Bronchial epithelial cell (primary cell): ENCODE measurements at regions not wholly inside any gene's neighbourhood (a gene's known extent, or its start where the extent isn't known, plus 50 kb on each side); places are given as distances from the start of the nearest gene placed in this dataset.

Experiments used
- DNase-seq: peaks from one replicate; pipeline ENCODE4 v3.0.0-alpha.2; 2010; ENCODE audit warnings: low read depth
- FAIRE-seq: peaks from 2 replicates; lab custom pipeline; 2011; peaks lifted over from hg19 to GRCh38; lab: Jason Lieb, UNC
- H3K27me3 ChIP-seq: 2 replicates; pipeline ENCODE4 v1.5.1; 2011; ENCODE audit warnings: low read length; ENCODE audit not compliant: control insufficient read depth, insufficient read depth
- H3K36me3 ChIP-seq: 2 replicates; pipeline ENCODE4 v1.5.1; 2011; ENCODE audit warnings: low read length; ENCODE audit not compliant: control insufficient read depth, insufficient read depth
- H3K4me3 ChIP-seq: 2 replicates; pipeline ENCODE4 v1.5.1; 2011; ENCODE audit warnings: mild to moderate bottlenecking, low read depth, low read length, control low read depth
- TF ChIP-seq, protein P1 (sequence below): IDR thresholded peaks from 2 replicates; pipeline ENCODE4 v1.5.1; 2011; ENCODE audit warnings: mild to moderate bottlenecking, moderate library complexity, low read length, control low read depth, inconsistent platforms; ENCODE audit not compliant: insufficient read depth, severe bottlenecking

DNA sequence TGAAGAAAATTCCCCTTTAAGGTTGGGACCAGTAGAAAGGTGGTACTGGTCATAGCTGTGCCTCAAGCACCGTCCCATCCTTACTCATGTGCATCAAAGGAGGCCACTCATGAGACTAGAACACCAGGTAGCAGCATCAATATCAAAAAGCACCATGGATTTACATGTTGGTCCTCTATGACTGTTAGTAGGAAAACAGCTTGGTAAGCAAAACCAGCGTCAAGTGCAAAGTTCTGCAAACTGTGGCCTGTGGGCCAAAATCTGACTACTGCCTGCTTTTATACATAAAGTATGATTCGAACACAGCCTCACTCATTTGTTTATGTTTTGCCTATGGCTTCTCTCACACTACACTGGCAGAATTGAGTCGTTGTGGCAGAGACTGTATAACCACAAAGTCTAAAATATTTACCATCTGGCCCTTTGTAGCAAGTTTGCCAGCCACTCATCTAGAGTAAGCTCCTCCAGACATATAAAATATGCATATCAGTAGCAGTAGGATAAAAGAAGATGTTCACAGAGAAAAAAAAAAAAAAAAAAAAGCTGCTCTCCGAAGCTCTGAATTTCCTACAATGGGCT, 119.7 kb upstream of the CTNNA2 start:
- TF ChIP-seq, protein P1, sequence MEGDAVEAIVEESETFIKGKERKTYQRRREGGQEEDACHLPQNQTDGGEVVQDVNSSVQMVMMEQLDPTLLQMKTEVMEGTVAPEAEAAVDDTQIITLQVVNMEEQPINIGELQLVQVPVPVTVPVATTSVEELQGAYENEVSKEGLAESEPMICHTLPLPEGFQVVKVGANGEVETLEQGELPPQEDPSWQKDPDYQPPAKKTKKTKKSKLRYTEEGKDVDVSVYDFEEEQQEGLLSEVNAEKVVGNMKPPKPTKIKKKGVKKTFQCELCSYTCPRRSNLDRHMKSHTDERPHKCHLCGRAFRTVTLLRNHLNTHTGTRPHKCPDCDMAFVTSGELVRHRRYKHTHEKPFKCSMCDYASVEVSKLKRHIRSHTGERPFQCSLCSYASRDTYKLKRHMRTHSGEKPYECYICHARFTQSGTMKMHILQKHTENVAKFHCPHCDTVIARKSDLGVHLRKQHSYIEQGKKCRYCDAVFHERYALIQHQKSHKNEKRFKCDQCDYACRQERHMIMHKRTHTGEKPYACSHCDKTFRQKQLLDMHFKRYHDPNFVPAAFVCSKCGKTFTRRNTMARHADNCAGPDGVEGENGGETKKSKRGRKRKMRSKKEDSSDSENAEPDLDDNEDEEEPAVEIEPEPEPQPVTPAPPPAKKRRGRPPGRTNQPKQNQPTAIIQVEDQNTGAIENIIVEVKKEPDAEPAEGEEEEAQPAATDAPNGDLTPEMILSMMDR = no peak
- H3K36me3 ChIP-seq = no peaks in the 10 kb centered on the region
- no peak overlapping the region for H3K4me3 ChIP-seq
- DNase-seq (no peak), FAIRE-seq (no peak)
- H3K27me3 ChIP-seq = no peaks in the 10 kb centered on the region

DNA sequence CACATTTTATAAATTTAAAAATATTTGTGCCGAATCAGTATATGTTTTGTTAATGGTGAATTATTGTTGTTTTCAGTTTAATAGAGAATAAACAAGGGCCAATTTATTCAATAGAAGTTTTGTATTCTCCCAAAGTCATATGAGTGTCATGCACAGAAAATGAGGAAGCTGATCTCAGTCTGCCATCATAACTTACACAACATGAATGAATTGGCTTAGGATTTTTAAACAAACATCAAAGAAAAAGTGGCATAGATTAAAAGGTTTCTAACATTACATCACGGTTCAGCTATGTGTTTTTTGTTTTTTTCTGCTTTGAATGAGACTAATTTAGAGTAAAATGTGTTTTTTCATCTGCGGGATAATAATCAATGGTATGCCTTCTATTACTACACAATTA, 123.4 kb upstream of the CTNNA2 start:
- FAIRE-seq = no peak
- TF ChIP-seq, protein P1 = no peak
- Histone ChIP-seq H3K27me3 (no peaks in the 10 kb centered on the region), H3K36me3 (no peaks in the 10 kb centered on the region), H3K4me3 (no peak overlapping the region)
- no peak for DNase-seq

DNA sequence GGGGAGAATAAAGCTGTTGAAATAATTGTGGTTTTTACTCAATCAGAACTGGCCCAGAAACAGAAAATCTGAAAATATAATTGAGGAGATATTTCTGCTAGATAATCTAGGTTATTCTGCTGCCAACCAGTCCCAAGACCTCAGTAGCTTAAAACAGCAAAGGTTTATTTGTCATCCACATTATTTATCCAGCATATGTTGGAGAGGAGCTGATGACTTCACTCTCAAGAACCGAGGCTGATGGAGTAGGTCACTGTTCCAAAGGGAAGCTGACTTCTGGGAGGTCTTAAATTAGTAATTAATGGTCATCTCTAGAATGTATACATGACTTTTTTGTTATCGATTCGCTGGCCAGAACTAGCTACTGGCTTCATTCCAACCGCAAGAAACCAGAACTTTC, 124.8 kb upstream of the CTNNA2 start:
- Histone ChIP-seq H3K36me3 (no peaks in the 10 kb centered on the region), H3K27me3 (no peaks in the 10 kb centered on the region), H3K4me3 (no peak overlapping the region)
- FAIRE-seq (no peak), DNase-seq (no peak)
- TF ChIP-seq, protein P1 = no peak

DNA sequence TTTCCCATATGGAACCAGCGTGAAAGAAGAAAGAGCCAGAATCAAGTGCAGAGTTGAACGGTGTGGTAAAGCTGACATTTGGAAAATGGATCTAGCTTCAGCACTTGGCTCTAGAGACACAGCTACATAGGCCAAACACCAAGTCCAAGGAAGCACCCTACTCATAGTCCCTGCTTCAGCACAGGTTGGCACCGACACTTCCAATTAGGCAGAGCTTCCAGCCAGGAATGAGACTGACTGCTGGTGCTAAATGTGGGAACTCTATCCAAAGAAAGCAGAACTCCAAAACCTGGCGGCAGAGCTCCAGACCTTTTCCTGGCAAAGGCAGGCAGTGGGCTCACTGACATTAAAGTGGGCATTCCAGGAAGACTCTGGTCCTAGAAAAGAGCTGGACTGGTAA, 125.4 kb upstream of the CTNNA2 start:
- FAIRE-seq (no peak), DNase-seq (no peak)
- Histone ChIP-seq H3K36me3 (no peaks in the 10 kb centered on the region), H3K27me3 (no peaks in the 10 kb centered on the region), H3K4me3 (no peak overlapping the region)
- TF ChIP-seq, protein P1 = no peak

DNA sequence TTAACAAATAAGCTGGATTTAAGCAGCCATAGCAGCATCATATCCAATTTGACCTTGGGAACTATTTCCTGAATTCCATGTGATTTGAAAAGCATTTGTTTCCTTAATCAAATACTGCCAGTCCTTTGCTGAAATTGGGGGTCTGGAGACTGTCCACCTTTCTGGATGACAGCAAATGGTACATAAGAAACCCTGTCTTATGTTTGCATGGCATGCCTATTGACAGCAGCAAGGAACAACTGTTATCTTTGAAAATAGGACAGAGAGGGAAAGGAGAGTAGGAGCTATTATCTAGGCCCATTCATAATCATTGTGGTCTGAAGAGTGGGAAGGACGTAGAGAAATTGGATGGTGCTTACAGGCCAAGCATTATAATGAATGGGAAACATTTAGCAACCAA, 129.2 kb upstream of the CTNNA2 start:
- FAIRE-seq = no peak
- TF ChIP-seq, protein P1 = no peak
- Histone ChIP-seq H3K27me3 (no peaks in the 10 kb centered on the region), H3K36me3 (no peaks in the 10 kb centered on the region), H3K4me3 (no peak overlapping the region)
- DNase-seq = no peak

DNA sequence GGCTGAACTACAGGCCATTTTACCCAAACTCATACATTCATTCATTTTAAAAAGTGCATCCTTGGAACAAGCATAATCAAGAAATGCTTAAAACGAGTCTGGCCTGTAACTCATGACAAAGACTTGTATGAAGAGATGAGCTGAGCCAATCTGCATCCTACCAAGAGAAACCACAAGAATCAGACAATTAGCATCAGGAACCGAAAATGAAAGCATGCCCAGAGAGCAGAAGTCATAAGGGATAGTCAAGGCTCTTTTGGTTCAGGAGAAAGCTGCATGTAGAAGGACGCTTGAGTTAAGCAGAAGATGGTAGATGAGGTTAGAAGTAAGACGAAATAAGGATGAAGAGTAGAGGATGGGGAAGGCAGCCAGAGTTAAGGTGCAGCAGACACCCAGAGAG, 137.0 kb upstream of the CTNNA2 start:
- Histone ChIP-seq H3K27me3 (no peaks in the 10 kb centered on the region), H3K4me3 (no peak overlapping the region), H3K36me3 (no peaks in the 10 kb centered on the region)
- FAIRE-seq (no peak), DNase-seq (no peak)
- TF ChIP-seq, protein P1 = no peak
